GM18502 (cell line): ENCODE measurements at regions not wholly inside any gene's neighbourhood (a gene's known extent, or its start where the extent isn't known, plus 50 kb on each side); places are given as distances from the start of the nearest gene placed in this dataset.

Experiments
- ATAC-seq: cut with Tn5 transposase; IDR thresholded peaks from one replicate; pipeline ENCODE4 v1.9.1; 2021; ENCODE audit warnings: mild to moderate bottlenecking; ENCODE audit not compliant: unreplicated experiment, poor library complexity

GRCh38 chr7:153503093-153503492 lies 549.1 kb upstream of the DPP6 start:
- no peak for ATAC-seq

GRCh38 chr7:153504288-153505075 lies 547.7 kb upstream of the DPP6 start:
- ATAC-seq, result no peak

- ATAC-seq, result no peak
Observed at GRCh38 chr7:153507885-153508284, 544.3 kb upstream of the DPP6 start.

GRCh38 chr7:153509768-153510167 lies 542.4 kb upstream of the DPP6 start:
- no peak for ATAC-seq

GRCh38 chr7:153510674-153511073 lies 541.5 kb upstream of the DPP6 start:
- no peak for ATAC-seq

DNA sequence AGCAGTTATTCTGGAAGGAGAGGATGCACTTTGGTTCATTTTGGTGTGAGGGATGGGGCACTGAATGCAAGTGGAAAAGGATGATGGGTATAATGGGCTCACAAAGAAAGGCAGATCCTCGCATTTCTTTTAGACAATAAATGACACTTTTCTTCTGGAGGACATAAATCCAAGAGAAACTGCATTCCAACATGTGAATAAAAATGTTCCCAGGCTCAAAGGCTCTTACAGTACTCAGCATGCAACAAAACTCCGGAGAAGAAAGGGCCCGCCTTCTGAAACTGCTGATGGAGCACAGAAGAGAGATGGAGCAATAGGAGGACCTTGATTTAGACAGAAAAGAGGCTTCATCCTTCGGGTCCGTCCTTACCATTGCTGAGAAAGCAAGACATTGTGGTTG lies 538.2 kb upstream of the DPP6 start:
- ATAC-seq, result no peak

DNA sequence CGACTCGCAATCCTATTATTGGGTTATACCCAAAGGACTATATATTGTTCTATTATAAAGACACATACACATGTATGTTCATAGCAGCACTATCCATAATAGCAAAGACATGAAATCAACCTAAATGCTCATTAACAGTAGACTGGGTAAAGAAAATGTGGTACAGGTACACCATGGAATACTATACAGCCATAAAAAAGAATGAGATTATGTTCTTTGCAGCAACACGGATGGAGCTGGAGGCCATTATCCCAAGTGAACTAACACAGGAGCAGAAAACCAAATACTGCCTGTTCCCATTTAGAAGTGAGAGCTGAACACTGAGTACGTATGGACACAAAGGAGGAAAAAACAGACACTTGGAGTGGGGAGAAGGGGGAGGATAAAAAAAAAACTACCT lies 536.8 kb upstream of the DPP6 start:
- no peak for ATAC-seq

GRCh38 chr7:153518201-153518984 lies 533.8 kb upstream of the DPP6 start:
- no peak for ATAC-seq

DNA sequence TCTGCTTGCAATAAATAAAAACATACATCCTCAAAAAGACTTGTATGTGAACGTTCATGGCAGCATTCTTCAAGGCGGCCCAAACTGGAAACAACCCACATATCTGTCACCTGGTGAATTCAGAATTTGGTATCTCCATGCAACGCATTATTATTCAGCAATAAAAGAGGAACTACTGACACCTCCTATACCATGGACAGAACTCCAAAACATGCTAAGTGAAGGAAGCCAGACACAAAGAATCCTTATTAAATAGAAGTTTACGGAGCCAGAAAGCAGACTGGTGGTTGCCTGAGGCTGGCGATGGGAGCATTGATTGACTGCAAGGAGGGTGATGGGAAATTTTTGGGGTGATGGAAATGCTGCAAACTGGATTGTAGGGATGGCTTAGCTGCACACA lies 530.8 kb upstream of the DPP6 start:
- no peak for ATAC-seq

GRCh38 chr7:153522261-153522660 lies 529.9 kb upstream of the DPP6 start:
- ATAC-seq, result no peak

GRCh38 chr7:153523320-153524015 lies 528.7 kb upstream of the DPP6 start:
- ATAC-seq, result no peak

- no peak for ATAC-seq
Observed at GRCh38 chr7:153524070-153524601, 528.1 kb upstream of the DPP6 start.

DNA sequence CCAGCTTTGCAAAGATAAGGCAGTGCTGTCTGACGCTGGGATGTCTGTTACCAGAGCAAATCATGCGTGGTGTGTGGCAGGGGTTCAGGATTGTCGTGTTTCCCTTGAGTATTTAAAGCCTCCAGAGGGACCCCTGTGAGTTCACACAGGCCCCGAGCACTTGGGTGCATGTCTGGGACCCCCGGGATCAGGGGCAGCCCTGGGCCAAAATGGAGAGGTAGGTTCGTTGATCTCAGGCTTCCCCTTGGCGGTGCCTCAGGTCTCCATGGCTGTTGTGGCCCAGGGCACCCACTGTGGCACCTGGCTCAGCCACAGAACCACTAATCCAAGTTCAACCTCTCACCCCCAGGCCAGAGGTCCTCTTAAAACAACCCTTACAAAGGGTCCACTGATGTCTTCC lies 523.1 kb upstream of the DPP6 start:
- no peak for ATAC-seq

DNA sequence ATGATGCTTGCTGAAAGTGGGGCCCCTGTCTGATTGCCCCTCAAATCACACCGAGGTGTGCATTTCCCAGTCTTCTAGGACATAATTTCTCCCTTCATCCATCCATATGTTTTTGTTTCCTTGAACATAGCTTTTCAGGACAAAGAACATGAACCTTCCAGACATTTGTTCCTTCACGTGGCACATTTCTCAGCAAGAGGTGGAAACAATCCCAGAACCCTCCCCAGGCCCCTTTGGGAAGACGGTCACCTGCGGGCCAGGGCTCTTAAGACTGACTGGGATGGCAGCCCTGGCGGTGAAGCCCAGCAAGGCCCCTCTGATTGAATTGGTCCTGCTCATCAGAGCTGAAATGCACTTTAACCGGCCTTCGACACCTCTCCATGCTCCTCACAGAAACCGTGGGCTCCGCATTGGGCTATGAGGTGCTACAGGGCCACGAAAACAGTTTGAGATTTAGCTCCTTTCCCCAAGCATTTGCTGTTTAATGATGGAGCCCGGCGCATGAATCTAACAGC lies 522.5 kb upstream of the DPP6 start:
- ATAC-seq, result no peak

GRCh38 chr7:153530441-153530840 lies 521.8 kb upstream of the DPP6 start:
- ATAC-seq, result no peak

DNA sequence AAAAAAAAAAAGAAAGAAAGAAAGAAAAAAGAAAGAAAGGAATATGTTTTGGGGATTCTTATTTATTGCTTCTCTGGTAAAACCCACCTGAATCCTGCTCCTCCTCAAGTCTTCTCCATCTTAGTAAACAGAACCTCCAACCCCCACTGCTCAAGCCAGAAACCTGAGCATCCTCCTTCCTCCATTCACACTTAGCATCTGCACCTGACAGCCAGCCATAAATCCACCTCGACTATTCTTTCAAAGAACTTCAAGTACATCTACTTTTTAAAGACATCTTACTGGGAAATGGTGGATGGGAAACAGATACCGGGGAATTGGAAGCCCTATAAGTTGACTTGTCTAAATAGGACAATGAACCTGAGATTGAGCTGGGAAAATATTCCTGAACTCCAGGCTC lies 519.9 kb upstream of the DPP6 start:
- ATAC-seq, result no peak

- no peak for ATAC-seq
Observed at GRCh38 chr7:153537271-153537670, 514.9 kb upstream of the DPP6 start.

GRCh38 chr7:153541903-153542302 lies 510.3 kb upstream of the DPP6 start:
- ATAC-seq, result no peak

DNA sequence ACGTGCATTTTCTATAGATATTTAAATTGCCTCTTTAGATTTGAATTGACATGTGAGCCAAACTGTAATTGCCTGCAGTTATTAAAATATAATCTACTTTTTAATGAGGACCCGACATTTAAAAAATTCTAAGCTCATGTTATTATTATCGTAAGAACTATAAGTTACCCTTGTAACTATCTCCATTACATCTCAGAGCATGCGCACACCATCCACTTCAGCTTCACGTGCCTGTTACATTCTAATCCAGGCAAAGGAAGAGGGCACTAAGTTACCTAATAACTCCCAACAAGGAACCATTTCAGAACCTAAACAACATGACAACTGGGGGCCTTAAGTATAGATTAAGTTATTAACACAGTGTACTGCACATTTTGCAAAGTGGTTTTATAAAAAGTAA lies 509.0 kb upstream of the DPP6 start:
- ATAC-seq, result no peak

DNA sequence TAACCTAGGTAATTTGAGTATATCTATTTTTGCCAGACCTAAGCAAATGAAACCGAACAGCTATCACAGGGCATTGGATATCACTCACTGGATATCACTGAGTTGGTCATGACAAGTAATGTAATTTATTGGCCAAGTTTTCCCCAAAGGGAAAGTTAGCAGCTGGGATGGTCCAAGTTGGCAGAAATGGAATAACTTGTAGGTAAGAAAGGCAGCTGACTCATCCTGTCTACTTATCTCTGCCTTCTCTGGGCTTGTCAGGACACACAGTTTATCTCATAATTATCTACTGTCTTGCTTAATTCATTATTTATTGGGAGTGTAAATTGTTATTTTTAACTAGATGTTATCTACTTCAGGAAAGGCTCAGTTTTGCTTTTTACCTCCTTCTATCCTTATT lies 502.0 kb upstream of the DPP6 start:
- ATAC-seq, result no peak

- ATAC-seq, result no peak
Observed at GRCh38 chr7:153564391-153564790, 487.8 kb upstream of the DPP6 start.
